ENCODE measurements at regions not wholly inside any gene's neighbourhood (a gene's known extent, or its start where the extent isn't known, plus 50 kb on each side); places are given as distances from the start of the nearest gene placed in this dataset.

- no peak overlapping the region for H3K9ac ChIP-seq (ENCODE audit: low read depth in 1 of 2, low read length in 2 of 2)
- H3K27ac ChIP-seq (ENCODE audit: low read depth in 2 of 2, low read length in 2 of 2): no peak overlapping the region
- H3K9me3 ChIP-seq (ENCODE audit: control insufficient read depth in 2 of 2, low read length in 2 of 2): no peaks in the 10 kb centered on the region
- H3K4me3 ChIP-seq (ENCODE audit: low read length in 2 of 2): no peak overlapping the region
- no peaks in the 10 kb centered on the region for H3K27me3 ChIP-seq (ENCODE audit: control insufficient read depth in 2 of 2, insufficient read depth in 2 of 2, low read length in 2 of 2)
- no peaks in the 10 kb centered on the region for H3K36me3 ChIP-seq (ENCODE audit: control insufficient read depth in 2 of 2, insufficient read depth in 2 of 2, low read length in 2 of 2)
- no peaks in the 10 kb centered on the region for H3K4me1 ChIP-seq (ENCODE audit: control insufficient read depth in 2 of 2, insufficient read depth in 2 of 2, low read length in 2 of 2)
Measured at GRCh38 chr2:150090031-150090430, 397.4 kb downstream of the RND3 start.

- no peaks in the 10 kb centered on the region for H3K36me3 ChIP-seq (ENCODE audit: control insufficient read depth in 2 of 2, insufficient read depth in 2 of 2, low read length in 2 of 2)
- no peaks in the 10 kb centered on the region for H3K9me3 ChIP-seq (ENCODE audit: control insufficient read depth in 2 of 2, low read length in 2 of 2)
- no peak overlapping the region for H3K27ac ChIP-seq (ENCODE audit: low read depth in 2 of 2, low read length in 2 of 2)
- no peaks in the 10 kb centered on the region for H3K27me3 ChIP-seq (ENCODE audit: control insufficient read depth in 2 of 2, insufficient read depth in 2 of 2, low read length in 2 of 2)
- H3K4me1 ChIP-seq (ENCODE audit: control insufficient read depth in 2 of 2, insufficient read depth in 2 of 2, low read length in 2 of 2): no peaks in the 10 kb centered on the region
- no peak overlapping the region for H3K4me3 ChIP-seq (ENCODE audit: low read length in 2 of 2)
- H3K9ac ChIP-seq (ENCODE audit: low read depth in 1 of 2, low read length in 2 of 2): no peak overlapping the region
Measured at GRCh38 chr2:150088538-150088937, 398.9 kb downstream of the RND3 start.

GRCh38 chr2:150085478-150085877, 402.0 kb downstream of the RND3 start:
- Histone ChIP-seq H3K4me1 (ENCODE audit: control insufficient read depth in 2 of 2, insufficient read depth in 2 of 2, low read length in 2 of 2) (no peaks in the 10 kb centered on the region), H3K27ac (ENCODE audit: low read depth in 2 of 2, low read length in 2 of 2) (no peak overlapping the region), H3K27me3 (ENCODE audit: control insufficient read depth in 2 of 2, insufficient read depth in 2 of 2, low read length in 2 of 2) (no peaks in the 10 kb centered on the region), H3K9me3 (ENCODE audit: control insufficient read depth in 2 of 2, low read length in 2 of 2) (no peaks in the 10 kb centered on the region), H3K9ac (ENCODE audit: low read depth in 1 of 2, low read length in 2 of 2) (no peak overlapping the region), H3K4me3 (ENCODE audit: low read length in 2 of 2) (no peak overlapping the region), H3K36me3 (ENCODE audit: control insufficient read depth in 2 of 2, insufficient read depth in 2 of 2, low read length in 2 of 2) (no peaks in the 10 kb centered on the region)

- Histone ChIP-seq H3K36me3 (ENCODE audit: control insufficient read depth in 2 of 2, insufficient read depth in 2 of 2, low read length in 2 of 2) (no peaks in the 10 kb centered on the region), H3K27ac (ENCODE audit: low read depth in 2 of 2, low read length in 2 of 2) (no peak overlapping the region), H3K4me1 (ENCODE audit: control insufficient read depth in 2 of 2, insufficient read depth in 2 of 2, low read length in 2 of 2) (no peaks in the 10 kb centered on the region), H3K9me3 (ENCODE audit: control insufficient read depth in 2 of 2, low read length in 2 of 2) (no peaks in the 10 kb centered on the region), H3K4me3 (ENCODE audit: low read length in 2 of 2) (no peak overlapping the region), H3K27me3 (ENCODE audit: control insufficient read depth in 2 of 2, insufficient read depth in 2 of 2, low read length in 2 of 2) (no peaks in the 10 kb centered on the region), H3K9ac (ENCODE audit: low read depth in 1 of 2, low read length in 2 of 2) (no peak overlapping the region)
Measured at GRCh38 chr2:150081775-150082481, 405.5 kb downstream of the RND3 start.

- no peak overlapping the region for H3K27ac ChIP-seq (ENCODE audit: low read depth in 2 of 2, low read length in 2 of 2)
- H3K4me3 ChIP-seq (ENCODE audit: low read length in 2 of 2): no peak overlapping the region
Measured at GRCh38 chr2:150076281-150076680, 411.2 kb downstream of the RND3 start.

GRCh38 chr2:150075831-150076230, 411.6 kb downstream of the RND3 start:
- Histone ChIP-seq H3K36me3 (ENCODE audit: control insufficient read depth in 2 of 2, insufficient read depth in 2 of 2, low read length in 2 of 2) (no peaks in the 10 kb centered on the region), H3K4me3 (ENCODE audit: low read length in 2 of 2) (no peak overlapping the region), H3K9me3 (ENCODE audit: control insufficient read depth in 2 of 2, low read length in 2 of 2) (no peaks in the 10 kb centered on the region), H3K27ac (ENCODE audit: low read depth in 2 of 2, low read length in 2 of 2) (no peak overlapping the region), H3K4me1 (ENCODE audit: control insufficient read depth in 2 of 2, insufficient read depth in 2 of 2, low read length in 2 of 2) (no peaks in the 10 kb centered on the region), H3K9ac (ENCODE audit: low read depth in 1 of 2, low read length in 2 of 2) (no peak overlapping the region), H3K27me3 (ENCODE audit: control insufficient read depth in 2 of 2, insufficient read depth in 2 of 2, low read length in 2 of 2) (no peaks in the 10 kb centered on the region)

More at GRCh38 chr2:150076281-150076680, 411.2 kb downstream of the RND3 start:
- H3K36me3 ChIP-seq (ENCODE audit: control insufficient read depth in 2 of 2, insufficient read depth in 2 of 2, low read length in 2 of 2): no peaks in the 10 kb centered on the region
- no peaks in the 10 kb centered on the region for H3K27me3 ChIP-seq (ENCODE audit: control insufficient read depth in 2 of 2, insufficient read depth in 2 of 2, low read length in 2 of 2)
- H3K9me3 ChIP-seq (ENCODE audit: control insufficient read depth in 2 of 2, low read length in 2 of 2): no peaks in the 10 kb centered on the region
- no peaks in the 10 kb centered on the region for H3K4me1 ChIP-seq (ENCODE audit: control insufficient read depth in 2 of 2, insufficient read depth in 2 of 2, low read length in 2 of 2)
- H3K9ac ChIP-seq (ENCODE audit: low read depth in 1 of 2, low read length in 2 of 2): no peak overlapping the region

GRCh38 chr2:150066490-150066889, 421.0 kb downstream of the RND3 start:
- H3K4me1 ChIP-seq (ENCODE audit: control insufficient read depth in 2 of 2, insufficient read depth in 2 of 2, low read length in 2 of 2): no peaks in the 10 kb centered on the region
- H3K27me3 ChIP-seq (ENCODE audit: control insufficient read depth in 2 of 2, insufficient read depth in 2 of 2, low read length in 2 of 2): no peaks in the 10 kb centered on the region
- H3K36me3 ChIP-seq (ENCODE audit: control insufficient read depth in 2 of 2, insufficient read depth in 2 of 2, low read length in 2 of 2): no peaks in the 10 kb centered on the region
- H3K9me3 ChIP-seq (ENCODE audit: control insufficient read depth in 2 of 2, low read length in 2 of 2): no peaks in the 10 kb centered on the region
- no peak overlapping the region for H3K4me3 ChIP-seq (ENCODE audit: low read length in 2 of 2)
- H3K9ac ChIP-seq (ENCODE audit: low read depth in 1 of 2, low read length in 2 of 2): no peak overlapping the region
- no peak overlapping the region for H3K27ac ChIP-seq (ENCODE audit: low read depth in 2 of 2, low read length in 2 of 2)

- H3K27me3 ChIP-seq (ENCODE audit: control insufficient read depth in 2 of 2, insufficient read depth in 2 of 2, low read length in 2 of 2): no peaks in the 10 kb centered on the region
- H3K9me3 ChIP-seq (ENCODE audit: control insufficient read depth in 2 of 2, low read length in 2 of 2): no peaks in the 10 kb centered on the region
- no peak overlapping the region for H3K27ac ChIP-seq (ENCODE audit: low read depth in 2 of 2, low read length in 2 of 2)
- H3K9ac ChIP-seq (ENCODE audit: low read depth in 1 of 2, low read length in 2 of 2): no peak overlapping the region
- H3K4me1 ChIP-seq (ENCODE audit: control insufficient read depth in 2 of 2, insufficient read depth in 2 of 2, low read length in 2 of 2): no peaks in the 10 kb centered on the region
- no peaks in the 10 kb centered on the region for H3K36me3 ChIP-seq (ENCODE audit: control insufficient read depth in 2 of 2, insufficient read depth in 2 of 2, low read length in 2 of 2)
- no peak overlapping the region for H3K4me3 ChIP-seq (ENCODE audit: low read length in 2 of 2)
Measured at GRCh38 chr2:150063931-150064548, 423.4 kb downstream of the RND3 start.

- Histone ChIP-seq H3K27ac (ENCODE audit: low read depth in 2 of 2, low read length in 2 of 2) (no peak overlapping the region), H3K36me3 (ENCODE audit: control insufficient read depth in 2 of 2, insufficient read depth in 2 of 2, low read length in 2 of 2) (no peaks in the 10 kb centered on the region), H3K4me3 (ENCODE audit: low read length in 2 of 2) (no peak overlapping the region), H3K9me3 (ENCODE audit: control insufficient read depth in 2 of 2, low read length in 2 of 2) (no peaks in the 10 kb centered on the region), H3K27me3 (ENCODE audit: control insufficient read depth in 2 of 2, insufficient read depth in 2 of 2, low read length in 2 of 2) (no peaks in the 10 kb centered on the region), H3K9ac (ENCODE audit: low read depth in 1 of 2, low read length in 2 of 2) (no peak overlapping the region), H3K4me1 (ENCODE audit: control insufficient read depth in 2 of 2, insufficient read depth in 2 of 2, low read length in 2 of 2) (no peaks in the 10 kb centered on the region)
Measured at GRCh38 chr2:150063432-150063889, 424.0 kb downstream of the RND3 start.

- no peaks in the 10 kb centered on the region for H3K4me1 ChIP-seq (ENCODE audit: control insufficient read depth in 2 of 2, insufficient read depth in 2 of 2, low read length in 2 of 2)
- H3K27ac ChIP-seq (ENCODE audit: low read depth in 2 of 2, low read length in 2 of 2): no peak overlapping the region
- no peaks in the 10 kb centered on the region for H3K9me3 ChIP-seq (ENCODE audit: control insufficient read depth in 2 of 2, low read length in 2 of 2)
- H3K36me3 ChIP-seq (ENCODE audit: control insufficient read depth in 2 of 2, insufficient read depth in 2 of 2, low read length in 2 of 2): no peaks in the 10 kb centered on the region
- H3K4me3 ChIP-seq (ENCODE audit: low read length in 2 of 2): no peak overlapping the region
- no peaks in the 10 kb centered on the region for H3K27me3 ChIP-seq (ENCODE audit: control insufficient read depth in 2 of 2, insufficient read depth in 2 of 2, low read length in 2 of 2)
- no peak overlapping the region for H3K9ac ChIP-seq (ENCODE audit: low read depth in 1 of 2, low read length in 2 of 2)
Measured at GRCh38 chr2:150062416-150062815, 425.1 kb downstream of the RND3 start.
